HG02840 (cell line): ENCODE measurements at regions not wholly inside any gene's neighbourhood (a gene's known extent, or its start where the extent isn't known, plus 50 kb on each side); places are given as distances from the start of the nearest gene placed in this dataset.
"Not testable (repeated sequence)": the region's sequence is repeated elsewhere in the genome, so short reads cannot be mapped to it uniquely, and the experiment has no call there.

Experiments
- ATAC-seq: cut with Tn5 transposase; IDR thresholded peaks from one replicate; pipeline ENCODE4 v1.9.1; 2021; ENCODE audit warnings: mild to moderate bottlenecking, moderate library complexity, moderate number of reproducible peaks; ENCODE audit not compliant: unreplicated experiment, low FRiP score

DNA sequence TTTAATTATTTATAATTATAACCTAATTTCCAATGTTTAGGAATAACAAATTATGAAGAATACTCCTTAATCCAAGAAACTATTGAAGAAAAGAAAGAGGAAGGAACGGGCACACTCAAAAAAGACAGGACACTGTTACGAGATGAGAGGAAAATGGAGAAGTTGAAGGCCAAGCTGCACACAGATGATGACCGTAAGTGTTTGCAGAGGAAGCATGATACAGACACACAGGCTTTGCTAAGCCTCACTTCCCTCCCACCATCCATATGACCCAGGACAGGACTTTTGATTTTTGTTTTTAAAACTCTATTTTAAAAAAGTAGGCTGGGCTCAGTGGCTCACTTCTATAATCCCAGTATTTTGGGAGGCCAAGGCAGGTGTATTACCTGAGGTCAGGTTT is 389.4 kb upstream of the TPM1 start:
- ATAC-seq: no peak

DNA sequence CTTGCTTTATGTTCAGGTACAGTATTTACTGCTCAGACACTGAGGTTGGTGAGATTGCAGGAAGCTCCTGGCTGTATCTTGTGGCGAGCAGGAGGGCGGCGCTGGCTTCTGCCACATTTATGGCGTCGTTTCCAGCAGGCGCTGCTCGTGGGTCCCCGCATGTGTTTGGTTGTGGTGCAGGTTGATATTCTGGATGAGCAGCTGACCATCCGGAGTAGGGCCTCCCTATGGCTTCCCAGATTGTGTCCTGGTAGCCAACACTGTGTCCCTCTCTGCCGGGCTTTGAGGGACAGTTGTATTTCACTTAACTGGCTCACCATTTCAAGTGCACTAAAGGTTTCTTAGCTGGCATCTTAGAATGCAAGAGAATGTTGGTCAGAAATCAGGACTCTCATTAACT is 386.5 kb upstream of the TPM1 start:
- ATAC-seq: no peak

DNA sequence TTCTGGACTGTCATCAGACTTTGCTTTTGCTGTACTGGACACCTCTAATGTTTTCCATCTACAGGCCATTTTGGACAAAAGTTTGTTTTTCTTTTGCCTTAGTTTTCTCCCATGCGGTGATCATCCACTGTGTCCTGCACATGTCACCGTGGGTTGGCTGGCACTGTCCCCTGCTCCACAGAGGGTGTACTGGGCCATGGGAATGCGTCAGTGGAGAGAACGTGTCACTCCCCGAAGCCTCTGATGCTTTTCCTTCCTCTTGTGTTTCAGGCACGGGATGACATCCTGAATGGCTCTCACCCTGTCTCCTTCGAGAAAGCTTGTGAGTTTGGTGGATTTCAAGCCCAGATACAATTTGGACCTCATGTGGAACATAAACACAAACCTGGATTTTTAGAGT is 385.0 kb upstream of the TPM1 start:
- ATAC-seq: not testable (repeated sequence)

DNA sequence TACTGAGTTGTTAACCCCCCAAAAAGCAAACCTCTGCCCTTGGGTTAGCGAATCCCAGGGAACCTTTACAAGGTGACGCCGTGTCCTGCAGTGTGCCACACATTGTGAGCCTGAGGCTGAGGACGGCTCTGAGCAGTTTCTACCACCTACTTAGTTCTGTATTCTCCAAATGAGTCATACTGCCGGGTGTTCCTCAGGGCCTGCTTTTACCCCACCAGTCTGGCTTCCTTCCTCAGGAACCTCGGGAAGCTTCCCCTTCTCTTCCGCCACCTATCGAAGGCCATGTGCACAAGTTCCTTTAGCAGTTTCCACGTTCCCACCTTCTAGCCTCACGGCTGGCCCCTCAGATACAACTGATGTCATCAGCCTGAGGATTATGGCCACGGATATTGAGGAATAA is 384.0 kb upstream of the TPM1 start:
- ATAC-seq: no peak

DNA sequence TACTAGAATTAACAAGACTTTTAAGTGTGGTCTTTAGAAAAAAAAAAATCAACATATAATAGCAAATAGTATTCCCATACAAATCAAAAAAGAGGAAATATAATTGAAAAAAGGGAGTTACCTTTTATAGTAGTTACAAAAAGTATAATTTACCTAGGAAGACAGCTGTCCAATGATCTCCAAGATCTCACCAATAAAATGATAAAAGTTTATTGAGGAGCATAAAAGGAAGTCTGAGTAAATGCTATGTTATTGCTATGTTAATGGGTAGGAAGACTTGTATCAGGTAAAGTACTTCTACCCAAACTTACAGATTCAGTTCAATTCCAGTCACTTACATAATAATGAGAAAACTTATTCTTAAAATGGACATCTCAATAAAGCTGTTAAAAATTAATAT is 379.0 kb upstream of the TPM1 start:
- no peak for ATAC-seq

DNA sequence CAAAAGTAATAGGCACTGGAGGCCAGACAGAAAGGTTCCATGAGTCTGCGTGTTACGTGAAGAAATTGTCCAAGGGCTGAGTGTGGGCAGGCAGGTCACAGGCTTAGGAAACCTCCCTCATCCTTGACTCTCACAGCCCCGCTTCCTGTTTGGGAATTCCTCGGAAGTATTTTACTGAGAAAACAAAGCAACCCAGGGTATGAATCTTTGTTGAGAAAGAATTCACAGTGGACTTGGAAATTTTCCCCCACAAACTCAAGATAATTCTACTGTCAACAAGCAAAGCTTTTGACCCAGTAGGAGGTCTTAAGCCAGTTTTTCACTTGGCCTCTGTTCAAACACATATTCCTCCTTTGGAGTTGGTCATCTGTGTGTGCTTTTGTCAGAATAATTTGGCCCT is 377.1 kb upstream of the TPM1 start:
- ATAC-seq: no peak

DNA sequence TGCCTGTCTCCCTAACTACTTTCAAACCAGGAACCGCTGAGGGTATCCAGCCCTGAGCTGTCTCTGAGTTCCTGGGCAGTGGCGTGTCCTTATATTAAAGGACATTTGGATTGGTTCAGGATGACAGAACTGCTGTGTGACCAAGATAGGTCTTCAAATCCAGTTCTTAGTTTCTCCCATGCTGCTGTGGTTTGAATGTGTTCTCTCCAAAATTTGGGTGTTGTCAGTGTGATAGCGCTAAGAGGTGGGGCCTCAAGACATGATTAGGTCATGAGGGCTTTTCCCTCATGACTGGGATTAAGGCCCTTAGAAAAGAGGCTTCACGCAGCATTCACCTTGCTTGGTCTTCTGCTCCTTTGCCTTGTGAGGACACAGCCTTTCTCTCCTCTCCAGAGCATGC is 376.5 kb upstream of the TPM1 start:
- ATAC-seq: no peak

DNA sequence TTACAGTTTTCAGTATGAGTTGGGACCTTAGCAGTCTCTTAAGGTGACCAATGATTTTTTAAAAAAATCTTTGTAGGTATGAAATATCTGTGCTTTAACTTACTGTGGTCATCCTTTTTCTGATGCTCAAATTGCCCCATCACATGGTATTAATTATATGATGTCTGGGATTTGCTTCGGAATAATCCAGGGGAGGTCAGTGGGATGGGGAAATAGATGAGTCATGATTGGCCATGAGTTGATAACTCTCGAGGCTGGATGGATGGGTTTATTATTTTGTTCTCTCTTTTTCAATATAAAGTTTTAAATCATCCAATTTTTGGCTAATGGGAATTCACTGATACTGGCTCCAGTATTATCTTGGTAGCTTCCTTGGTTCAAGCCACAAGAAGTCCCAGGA is 370.3 kb upstream of the TPM1 start:
- ATAC-seq: no peak

DNA sequence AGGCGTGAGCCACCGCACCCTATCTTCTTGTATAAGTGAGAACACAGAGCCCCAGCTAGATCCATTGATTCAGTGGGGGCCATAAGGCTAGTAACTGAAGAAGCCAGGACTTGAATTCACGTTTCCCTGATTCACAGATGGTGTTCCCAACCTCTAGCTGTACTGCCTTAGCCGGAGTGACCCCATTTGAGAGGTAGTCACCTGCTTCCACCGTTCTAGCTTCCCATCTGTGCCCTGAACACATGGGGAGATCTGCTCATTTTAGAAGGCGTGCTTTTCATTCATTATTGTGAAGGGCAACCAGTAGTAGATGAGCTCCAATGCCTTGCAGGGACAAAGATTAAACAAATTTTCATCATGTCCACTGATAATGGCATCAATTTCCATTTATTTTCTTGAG is 365.7 kb upstream of the TPM1 start:
- ATAC-seq: no peak

DNA sequence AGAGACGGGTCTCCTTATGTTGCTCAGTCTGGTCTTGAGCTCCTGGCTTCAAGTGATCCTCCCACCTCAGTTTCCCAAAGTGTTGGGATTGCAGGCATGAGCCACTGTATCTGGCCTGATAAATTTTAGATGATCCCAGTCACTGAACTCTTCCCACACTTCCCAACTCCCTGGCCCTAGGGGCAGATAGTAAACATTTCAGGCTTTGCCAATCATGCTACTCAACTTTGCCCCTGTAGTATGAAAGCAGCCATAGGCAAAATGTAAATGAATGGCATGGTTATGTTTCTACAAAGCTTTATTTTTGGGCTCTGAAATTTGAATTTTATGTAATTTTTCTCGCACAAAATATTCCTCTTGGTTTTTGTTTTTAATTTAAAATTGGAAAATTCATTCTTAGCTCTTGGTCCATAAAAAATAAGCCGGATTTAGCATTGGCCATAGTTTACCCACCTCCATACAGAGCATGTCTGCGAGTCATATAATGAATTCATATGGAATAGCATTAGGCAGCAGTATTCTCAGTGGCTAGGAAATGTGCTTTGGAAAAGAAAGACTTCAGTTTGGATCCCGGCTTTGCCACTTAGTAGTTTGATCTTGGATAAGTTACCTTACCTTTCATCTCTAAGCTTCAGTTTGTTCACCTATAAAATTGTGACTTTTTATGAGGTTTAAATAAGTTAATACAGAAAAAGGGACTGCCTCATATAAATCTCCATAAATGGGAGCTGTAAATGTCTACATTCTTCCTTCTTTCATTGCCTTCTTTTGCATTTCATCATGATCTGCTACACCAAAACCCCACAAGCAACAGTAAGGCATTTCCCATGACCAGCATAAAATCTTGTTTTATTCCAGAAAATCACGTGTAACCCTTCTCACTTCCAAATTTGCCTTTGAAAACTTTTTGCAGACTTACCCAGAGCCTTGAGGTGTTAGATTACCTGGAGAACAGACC is 360.3 kb upstream of the TPM1 start:
- no peak for ATAC-seq

DNA sequence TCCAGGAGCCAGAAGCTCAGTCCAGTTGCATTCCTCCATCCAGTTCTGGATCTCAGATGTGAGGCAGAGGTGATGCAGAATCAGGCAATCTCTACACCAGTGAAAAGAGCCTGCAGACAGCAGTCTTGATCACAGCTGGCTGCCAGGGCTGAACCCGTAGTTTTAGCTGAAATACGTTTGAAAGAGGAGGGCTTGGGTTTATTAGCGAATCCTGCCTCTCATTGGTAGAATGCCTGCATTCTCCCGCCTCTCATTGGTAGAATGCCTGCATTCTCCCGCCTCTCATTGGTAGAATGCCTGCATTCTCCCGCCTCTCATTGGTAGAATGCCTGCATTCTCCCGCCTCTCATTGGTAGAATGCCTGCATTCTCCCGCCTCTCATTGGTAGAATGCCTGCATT is 359.4 kb upstream of the TPM1 start:
- ATAC-seq: not testable (repeated sequence)

DNA sequence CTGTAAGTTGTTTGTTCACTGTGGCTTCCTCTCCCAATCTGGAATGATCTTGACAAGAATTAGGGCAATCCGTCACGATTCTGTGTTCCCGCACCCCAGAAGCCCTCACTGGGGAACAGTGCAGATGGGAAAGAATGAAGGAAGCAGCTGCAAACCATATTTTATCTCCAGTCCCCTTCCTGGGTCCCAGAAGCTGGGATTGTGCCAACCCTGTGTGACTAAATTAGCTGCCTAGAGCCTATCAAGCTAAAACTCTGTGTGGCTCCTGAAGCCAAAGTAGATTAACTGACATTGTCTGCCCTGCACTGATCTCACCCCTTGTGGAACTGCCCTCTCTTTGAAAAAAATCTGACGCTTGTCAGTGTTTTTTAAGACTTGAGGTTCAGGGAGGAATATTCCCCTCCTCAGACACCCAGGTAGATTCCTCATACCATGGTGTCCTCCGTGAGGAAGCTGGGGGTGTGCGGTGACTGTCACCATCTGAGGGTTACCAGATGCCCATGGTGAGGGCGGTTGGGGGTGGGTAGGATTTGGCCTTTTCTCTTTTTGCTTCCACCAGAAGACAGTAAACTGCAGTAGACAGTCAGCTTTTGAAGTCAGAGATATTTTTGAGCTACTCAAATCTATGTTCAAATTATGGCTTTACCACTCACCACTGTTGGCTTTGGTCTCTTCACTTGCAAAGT is 358.3 kb upstream of the TPM1 start:
- no peak for ATAC-seq

DNA sequence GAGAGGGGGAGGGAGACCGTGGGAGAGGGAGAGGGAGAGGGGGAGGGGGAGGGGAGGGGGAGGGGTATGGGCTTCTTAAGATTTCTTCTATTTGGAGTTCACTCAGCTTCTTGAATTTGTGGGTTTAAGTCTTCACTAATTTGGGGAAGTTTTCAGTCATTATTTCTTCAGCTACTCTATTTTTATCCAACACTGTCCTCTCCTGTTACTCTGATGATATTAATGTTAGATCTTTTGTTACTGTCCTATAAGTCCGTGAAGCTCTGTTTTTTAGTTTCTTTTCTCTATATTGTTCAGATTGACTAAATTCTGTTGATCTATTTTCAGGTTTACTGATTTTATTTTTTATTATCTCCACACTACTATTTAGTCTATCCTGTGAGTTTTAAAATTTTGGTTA is 351.5 kb upstream of the TPM1 start:
- ATAC-seq: no peak

DNA sequence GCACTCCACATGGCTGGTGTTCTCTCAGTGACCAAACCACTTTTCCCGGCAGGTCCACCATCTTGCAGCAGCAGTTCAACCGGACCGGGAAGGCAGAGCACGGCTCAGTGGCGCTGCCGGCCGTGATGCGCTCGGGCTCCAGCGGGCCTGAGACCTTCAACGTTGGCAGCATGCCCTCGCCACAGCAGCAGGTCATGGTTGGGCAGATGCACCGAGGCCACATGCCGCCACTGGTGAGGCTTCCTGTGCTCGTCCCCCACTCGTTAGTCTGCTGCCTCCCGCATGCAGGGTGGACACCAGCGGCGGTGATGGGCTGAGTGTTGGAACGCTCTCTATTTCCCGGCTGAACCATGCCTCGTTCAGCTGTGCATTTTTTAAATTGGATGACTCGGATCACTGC is 344.9 kb upstream of the TPM1 start:
- no peak for ATAC-seq

DNA sequence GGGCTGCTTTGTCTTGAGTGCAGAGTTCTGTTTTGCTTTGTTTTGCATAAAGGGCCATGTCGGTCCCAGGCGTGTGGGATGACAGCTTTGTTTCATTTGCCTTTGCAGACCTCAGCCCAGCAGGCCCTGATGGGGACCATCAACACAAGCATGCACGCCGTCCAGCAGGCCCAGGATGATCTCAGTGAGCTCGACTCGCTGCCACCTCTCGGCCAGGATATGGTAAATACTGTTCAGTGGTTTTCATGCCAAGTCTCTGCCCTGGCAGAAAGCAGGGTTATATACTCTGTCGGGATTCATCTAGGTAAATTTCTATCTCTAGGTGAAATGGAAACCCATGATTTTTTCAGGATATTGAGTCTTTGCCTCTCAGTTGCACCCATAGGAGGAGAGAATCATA is 343.9 kb upstream of the TPM1 start:
- no peak for ATAC-seq

DNA sequence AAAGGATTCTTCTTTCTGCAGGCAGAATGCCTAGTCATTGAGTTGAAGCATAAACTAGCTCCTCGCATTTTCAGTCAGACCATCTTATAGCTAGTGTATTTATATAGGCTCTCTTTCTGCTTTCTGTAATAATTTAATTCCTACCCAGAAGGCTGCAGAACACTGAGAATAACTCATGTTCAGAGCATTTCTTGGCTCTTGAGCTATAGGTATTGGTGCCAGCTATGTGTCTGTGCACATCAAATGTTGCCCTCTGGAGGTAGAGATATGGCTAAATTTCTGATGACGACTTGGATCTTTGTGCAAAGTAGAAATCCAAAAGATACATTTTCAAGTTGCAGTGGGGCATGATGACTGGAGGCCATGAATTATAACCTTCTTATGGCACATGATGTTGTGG is 336.2 kb upstream of the TPM1 start:
- ATAC-seq: no peak

DNA sequence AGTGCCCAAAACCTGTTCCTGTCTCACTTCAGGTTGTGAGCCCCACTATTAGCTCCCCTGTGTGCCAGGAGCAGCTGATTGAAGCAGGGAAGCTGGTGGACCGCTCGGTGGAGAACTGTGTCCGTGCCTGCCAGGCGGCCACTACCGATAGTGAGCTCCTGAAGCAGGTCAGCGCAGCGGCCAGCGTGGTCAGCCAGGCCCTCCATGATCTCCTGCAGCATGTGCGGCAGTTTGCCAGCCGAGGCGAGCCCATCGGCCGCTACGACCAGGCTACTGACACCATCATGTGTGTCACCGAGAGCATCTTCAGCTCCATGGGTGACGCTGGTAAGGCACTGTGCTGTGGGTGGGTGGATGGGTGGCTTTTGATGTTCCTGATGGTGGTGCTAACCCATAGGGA is 334.1 kb upstream of the TPM1 start:
- ATAC-seq: no peak

DNA sequence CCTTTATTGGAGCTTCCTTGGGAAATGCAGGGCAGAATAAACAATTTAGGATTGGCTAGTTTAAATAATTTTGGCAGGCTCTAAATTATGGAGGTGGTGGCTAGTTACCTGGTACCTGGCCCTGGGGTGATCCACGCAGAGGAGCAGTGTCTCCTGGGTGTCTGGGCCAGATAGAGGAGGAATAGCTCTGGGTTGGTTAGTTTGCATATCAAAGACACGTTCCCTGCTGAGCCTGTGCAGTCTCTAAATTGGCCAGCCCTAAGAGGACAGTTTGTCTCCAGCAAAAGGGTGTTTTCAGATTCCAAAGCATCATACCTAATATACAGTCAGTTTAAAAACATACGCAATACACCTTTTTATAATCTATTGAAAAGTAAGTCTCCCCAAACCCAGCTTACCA is 333.3 kb upstream of the TPM1 start:
- no peak for ATAC-seq

DNA sequence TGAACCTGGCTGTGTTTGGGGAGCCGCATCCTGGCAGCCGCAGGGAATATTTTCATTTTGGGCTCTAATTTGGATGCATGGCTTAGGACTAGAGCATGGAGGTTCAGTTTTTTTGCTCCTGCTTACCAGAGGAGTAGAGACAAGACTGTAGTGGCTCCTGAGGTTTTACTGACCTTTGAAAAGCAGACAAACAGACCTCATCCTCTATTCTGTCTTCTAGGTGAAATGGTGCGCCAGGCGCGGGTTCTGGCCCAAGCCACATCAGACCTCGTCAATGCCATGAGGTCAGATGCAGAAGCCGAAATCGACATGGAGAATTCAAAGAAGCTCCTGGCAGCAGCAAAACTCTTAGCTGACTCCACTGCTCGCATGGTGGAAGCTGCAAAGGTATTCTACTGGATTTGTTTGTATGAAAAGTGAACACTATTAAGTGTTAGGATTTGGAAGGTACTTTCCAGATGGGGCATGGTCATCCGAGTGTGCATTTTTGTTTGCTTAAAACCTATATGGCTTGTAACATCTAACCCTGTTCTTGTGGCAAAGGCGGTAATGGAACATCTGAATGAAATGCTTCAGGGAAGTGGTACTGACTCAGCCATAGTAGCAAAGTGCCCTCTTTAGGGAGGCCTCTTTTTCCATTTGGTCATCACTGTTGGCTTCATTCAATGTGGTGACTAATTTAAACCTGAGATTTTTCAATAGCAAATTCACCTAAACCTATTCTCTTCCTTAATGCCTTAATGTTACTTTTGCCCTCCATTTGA is 330.7 kb upstream of the TPM1 start:
- no peak for ATAC-seq

DNA sequence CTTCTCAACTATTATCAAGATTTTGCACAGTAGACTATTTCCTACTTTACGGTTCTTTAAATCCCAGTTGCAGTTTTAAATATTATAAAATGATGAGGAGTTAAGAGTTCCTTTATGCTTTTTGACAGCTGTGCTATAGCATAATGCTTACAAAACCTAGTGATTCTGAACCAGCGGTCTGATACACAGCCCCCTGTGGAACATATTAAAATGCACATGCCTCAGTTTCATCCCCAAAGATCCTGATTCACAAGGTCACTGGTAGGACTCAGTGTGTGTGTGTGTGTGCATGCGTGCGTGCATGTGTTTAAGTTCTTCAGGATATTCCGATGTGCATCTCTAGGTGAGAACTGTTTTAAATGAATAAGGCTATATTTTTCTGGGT is 330.1 kb upstream of the TPM1 start:
- ATAC-seq: no peak

DNA sequence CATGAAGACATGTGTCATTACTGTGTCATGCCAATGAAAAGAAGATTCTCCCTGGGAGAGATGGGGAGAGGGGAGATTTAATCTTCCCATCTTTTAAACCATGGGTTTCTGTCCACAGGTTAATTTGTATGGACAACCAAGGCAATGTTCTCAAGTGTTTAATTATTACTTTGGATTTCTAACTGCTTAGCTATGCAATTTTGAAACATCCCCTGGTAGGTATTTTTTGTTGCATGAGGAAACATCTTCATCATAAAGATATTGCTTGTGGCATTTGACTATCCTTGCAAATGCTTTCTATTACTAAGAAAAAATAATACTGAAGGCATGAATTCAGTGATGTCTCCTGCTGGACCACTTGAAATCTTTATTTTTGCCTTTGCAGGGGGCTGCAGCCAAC is 326.6 kb upstream of the TPM1 start:
- no peak for ATAC-seq
